ENCODE measurements at regions not wholly inside any gene's neighbourhood (a gene's known extent, or its start where the extent isn't known, plus 50 kb on each side); places are given as distances from the start of the nearest gene placed in this dataset.

DNA sequence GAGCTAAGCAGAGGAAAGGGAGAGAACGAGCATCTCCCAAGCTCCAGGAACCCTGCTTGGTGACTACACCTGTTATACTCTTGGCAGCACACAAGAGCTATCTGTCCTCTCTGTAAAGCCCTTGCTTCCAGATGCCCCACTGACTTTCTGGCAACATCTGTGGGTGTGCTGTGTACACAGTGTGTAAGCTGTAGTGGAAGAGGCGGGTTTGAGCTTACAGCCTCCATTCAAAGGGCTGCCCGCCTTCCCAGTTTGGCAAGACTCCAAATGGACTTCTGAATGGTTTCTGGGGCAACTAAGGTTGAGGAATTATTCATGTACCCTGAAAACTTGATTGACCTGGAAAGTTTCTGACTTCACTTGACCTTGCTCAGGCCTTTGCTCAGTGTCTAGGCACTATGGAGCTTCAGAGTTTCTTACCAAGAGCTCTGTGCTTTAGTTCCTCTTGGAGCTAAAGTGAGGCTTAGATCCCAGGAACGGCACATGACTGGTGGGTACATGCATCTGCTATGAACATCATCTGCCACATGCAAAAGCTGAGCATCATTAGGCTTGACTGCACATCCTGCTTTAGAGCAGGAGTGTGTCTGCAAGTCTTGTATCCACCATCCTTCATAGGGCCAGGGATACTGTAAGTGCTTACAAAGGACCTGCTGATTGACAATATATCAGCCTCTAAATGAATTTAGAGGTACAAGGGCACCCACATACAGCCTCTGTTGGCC lies 290.9 kb upstream of the SIX2 start:
- DNase-seq: no peak

DNA sequence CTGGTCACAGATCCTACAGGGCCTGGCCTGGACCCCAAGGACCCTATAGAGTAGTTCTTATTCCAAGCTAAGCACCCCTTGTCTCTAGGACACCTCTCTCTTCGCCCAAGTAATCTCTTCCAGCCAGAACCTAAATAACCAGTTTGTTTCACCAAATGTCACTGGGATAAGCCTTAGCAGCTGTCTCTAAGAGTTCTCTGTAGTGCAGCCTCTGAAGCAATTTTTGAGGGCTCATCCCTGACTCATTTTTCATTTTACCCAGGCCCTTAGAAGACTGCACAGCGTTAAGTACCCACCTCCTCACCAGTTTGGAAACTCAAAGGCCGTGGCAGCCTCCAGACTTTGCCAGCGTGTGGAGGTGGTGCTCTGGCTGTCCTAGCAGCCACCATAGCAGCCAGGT lies 290.1 kb upstream of the SIX2 start:
- DNase-seq: no peak

DNA sequence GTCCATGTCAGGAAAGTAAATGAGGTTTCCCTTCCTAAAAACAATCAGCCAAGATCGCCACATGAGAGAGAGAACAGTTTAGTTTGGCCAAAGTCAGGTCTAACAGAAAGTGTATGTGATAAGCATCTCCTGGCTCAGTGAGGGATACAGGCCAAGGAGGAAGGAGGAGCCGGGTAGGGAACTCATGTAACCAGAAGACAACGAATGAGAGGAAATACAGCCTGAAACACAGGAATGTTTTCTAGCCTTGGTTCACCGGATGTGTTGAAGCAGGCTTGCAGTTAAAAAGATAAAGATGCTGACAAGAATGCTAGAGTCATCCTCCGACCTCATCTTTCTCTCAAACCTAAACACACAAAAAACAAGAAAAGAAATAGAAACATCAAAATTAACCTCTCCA lies 283.9 kb upstream of the SIX2 start:
- no peak for DNase-seq

DNA sequence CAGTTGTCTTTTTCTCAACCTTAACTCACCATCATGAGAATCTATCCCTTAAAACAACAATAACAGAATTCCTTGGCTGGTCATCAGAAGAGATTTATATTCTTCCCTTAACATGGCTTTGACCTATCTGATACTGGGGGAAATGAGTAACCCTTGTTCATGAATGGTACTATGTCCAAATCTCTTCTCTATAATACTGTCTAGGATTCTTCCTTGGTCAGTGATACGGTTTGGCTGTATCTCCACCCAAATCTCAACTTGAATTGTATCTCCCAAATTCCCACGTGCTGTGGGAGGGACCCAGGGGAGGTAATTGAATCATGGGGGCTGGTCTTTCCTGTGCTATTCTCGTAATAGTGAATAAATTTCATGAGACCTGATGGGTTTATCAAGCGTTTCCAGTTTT lies 282.0 kb upstream of the SIX2 start:
- DNase-seq: no peak

DNA sequence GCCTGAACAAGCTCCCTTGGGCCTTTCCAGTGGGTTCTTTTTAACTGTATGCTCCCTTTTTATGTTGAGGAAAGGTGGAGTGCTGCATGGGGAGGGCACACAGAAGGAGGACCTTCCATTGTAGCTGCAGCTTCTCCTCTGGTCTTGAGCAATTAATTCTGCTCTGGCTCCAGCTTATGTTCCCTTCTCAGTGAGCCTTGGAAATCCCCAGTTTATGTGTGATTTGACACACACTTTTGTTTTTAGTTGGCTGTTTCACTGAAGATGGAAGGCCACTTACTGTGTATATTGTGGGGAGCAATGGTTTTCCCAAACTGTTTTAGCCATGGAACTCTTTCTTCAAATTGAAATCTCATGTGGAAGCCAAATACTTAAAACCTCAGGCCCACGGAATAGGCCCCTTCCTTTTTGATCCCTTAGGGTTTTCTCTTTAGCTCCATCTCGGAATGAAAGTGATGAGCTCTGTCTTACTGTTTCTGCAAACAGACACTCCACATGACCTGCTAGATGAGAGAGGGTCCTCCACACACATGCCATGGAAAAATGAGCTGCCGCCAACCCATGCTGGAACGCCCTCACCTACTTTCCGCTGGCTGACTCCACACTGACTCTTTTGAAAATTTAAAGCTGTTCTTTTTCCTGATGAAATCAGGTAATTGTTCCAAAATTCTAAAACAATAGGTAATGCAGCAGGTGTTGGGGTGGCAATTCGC lies 280.9 kb upstream of the SIX2 start:
- no peak for DNase-seq

DNA sequence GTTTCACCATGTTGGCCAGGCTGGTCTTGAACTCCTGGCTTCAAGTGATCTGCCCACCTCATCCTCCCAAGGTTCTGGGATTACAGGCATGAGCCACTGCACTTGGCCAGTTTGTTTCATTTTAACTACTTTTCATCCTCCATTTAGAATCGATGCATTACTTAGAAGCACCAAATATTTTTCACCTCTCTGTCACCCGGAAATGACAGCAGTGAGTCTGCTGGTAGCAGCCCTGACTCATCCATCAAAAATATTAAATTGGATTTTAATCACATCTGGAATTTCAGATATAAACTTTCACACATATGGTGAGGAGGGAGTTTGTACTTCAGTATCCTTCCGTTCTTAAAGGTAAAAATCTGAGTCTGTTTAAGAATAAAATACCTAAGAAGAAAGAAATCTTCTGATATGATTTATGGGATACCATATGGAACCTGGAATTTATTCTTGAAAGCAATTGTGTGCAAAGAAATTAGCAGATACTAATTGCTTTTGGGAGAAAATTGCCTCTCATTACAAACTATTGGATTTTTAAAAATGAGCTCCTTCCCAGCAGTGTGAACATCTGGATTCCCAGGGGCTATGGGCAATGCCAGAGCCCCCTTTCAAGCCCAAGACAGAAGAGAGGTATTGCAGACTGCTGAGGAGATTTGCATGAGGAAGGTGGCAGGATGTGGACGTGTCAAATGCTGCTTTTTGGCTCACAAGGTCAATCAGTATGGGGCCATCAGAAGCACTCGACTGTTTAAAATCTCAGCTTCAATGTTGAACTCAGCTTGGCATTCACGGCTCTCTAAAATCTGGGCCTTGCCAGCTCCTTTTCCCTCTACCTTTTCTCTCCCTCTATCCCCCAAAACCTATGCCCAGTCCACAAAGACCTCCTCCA lies 279.5 kb upstream of the SIX2 start:
- DNase-seq: no peak

DNA sequence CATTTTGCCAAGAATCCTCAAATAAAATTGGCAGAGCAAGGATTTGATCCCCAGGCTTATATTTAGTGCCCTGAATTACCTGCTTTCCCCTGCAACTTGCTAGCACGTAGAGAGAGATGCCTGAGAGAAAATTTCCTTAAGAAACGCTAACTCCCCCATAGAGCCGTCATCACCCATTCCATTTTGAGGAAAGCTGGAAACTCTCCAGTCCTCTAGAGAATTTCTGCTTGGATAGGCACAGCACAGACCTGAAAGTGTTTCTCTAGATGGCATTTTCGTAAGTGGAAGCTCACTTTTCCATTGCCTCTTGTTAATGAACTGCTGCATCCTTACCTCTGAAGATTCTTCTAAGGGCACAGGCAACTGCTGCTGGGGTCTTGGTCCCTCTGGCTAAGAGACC lies 277.8 kb upstream of the SIX2 start:
- no peak for DNase-seq

DNA sequence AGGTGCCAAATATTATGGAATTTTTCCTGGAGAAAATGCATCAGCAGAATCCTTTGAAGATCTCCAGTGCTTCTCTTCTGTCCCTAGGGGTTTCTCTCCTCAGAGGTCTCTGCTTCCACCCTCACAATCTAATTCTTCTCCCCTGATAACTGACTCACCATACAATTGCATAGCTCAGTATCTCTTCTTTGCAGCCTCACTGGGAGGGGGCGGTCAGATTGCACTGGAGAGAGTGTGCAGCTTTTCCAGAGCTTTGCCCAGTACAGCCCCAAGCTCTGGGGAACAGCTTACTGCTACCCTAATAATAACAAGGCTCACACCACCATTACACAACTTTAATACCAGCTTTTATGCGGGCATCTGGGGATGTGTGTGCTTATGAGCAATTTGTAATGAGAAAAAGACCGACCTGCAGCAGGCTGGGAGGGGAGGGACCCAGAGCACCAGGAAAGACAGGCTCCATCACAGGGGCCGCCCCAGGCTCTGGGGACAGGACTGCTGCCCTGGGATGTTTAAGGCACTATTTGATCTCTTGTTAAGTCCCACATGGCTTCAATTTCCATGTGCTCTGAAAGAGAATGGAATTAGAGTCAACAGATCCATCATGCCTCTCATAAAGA lies 276.6 kb upstream of the SIX2 start:
- DNase-seq: no peak

DNA sequence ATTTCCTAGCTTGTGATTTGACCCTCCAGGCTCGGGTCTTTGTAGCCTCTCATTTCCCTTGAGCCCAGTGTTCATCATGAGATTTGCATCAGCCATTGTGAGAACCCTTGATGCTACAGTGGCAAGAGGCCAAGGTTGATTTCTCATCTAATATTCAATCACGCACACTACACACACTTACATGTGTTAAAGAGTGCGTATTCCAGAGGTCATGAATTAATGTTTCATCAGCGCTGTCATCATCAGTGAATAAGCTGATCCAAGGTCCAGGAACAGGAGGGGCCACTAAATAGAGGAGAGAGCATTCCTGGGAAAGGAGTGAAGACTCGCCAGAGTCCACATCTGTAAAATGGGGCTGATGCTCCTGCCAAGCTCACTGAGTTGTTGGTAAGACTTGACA lies 276.1 kb upstream of the SIX2 start:
- DNase-seq: no peak

DNA sequence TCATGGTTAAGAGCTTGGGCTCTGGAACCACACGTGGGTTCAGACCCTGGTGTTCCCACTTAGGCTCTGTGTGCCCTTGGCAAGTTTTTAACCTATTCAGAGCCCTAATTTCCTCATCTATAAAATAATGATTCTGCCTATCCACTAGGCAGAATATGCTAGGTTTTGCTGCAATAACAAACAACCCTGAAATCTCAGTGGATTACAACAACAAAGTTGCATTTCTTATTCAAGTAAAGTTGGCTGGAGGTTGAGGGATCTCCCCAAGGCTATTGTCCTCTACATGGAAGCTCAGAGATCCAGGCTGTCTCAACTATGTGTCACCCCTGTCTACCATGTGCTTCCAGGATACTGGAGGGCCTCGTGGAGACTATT lies 275.4 kb upstream of the SIX2 start:
- no peak for DNase-seq

DNA sequence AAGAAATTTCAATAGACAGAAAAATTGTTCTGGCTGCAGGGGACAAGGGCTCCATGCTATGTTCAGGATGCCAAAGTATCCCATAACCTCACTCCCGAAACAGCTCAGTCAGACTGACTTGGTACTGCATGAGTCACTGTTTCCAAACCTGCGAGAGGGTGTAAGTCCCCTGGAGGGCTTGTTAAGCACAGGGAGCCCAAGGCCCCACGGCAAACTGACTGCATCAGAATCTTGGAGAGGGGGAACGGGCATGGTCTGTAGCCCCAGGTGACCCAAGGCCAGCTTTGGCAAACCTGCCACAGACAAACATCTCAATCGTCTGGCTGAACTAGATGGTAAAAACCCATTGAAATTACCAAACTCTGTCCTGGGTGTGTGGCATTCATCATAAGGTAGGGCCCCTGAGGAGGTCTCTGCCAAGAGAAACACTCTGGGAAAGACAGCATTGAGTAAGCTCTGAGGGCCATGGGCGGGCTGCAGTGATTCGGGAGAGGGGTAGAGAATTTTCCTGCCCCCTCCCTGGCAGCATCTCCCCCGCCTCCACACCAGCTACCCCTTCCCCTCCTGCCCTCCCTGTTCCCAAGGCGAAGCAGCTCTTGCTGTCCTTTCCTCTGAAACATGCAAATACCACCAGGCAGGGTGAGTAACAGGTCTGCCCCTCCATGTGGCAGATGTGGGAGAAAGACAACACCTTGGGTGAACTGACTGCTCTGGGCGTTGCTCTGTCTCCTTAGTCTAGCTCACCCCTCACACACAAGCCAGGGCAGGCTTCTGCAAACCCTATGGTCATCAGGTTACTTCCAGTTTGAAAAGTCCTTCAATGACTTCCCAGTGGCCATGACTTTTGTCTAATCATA lies 274.7 kb upstream of the SIX2 start:
- no peak for DNase-seq

DNA sequence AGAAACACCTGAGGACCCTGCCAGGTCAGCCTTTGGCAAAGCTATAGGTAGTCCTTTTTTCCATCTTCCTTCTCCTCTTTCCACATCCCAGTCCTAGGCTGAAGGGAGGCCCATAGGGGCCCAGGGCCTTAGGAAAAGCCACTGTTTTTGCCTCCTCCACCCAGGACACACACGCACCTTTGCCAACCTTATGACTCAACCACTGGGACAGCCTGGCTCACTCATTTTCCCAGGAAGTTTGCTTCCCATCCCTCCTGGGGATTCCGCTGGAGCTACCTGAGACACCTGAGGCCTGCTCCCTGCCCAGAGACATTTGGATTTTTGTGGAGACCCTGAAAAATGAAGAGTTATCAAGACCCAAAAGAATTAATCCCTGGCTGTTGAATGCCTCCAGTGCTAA lies 273.4 kb upstream of the SIX2 start:
- DNase-seq: no peak

DNA sequence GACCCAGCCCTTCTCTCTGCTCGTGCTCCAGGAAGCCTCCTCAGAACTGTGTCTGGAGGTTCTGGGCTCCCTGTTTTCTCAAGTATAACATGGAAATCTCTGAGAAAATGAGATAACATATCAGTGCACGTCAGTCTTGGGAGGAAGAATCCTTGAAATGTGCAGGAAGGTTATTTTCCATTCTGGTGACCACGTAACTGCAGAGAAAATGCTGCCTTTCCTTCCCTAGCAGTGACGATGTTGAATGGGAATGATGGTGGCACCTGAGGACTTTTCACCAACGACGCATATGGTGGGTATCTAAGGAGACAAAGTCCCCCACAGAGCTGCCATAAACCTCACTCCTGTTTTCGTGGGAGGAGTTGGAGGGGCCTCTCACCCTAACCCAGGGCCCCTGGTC lies 272.1 kb upstream of the SIX2 start:
- no peak for DNase-seq

DNA sequence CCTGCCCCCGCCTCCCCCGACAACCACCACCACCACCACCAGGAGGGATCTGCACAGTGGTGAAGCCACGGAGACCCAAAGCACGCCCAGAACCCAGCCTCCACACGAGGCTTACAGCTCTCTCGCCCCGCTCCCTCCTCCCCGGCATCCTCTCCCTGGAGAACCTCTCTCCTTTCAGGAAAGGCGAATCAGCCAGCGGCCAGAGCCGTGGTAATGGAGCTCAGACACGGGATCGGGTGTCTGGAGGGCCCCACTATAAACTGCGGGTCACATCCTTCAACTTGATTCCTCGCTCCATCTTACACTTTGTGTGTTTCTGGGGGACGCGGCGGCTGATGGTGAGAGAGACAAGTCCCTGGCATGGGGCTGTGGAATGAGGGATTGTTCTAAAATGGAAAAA lies 271.5 kb upstream of the SIX2 start:
- DNase-seq: no peak

DNA sequence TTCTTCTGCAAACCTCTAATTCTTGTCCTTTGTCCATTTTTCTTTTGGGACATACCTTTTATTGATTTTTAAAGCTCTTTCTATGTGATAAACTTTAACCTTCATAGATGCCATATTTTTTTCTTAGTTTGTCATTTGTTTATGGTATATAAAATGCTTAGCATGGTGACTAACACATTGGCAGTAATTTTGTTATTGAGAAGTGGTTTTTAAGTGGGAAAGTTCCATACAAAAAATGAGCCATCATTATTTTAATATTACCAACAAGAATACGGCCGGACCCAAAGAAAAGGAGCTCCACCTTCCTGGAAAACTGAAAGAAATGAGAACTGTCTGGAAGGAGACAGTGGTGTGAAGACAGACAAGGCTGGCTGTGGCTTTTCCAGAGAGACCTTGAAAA lies 270.1 kb upstream of the SIX2 start:
- DNase-seq: no peak

DNA sequence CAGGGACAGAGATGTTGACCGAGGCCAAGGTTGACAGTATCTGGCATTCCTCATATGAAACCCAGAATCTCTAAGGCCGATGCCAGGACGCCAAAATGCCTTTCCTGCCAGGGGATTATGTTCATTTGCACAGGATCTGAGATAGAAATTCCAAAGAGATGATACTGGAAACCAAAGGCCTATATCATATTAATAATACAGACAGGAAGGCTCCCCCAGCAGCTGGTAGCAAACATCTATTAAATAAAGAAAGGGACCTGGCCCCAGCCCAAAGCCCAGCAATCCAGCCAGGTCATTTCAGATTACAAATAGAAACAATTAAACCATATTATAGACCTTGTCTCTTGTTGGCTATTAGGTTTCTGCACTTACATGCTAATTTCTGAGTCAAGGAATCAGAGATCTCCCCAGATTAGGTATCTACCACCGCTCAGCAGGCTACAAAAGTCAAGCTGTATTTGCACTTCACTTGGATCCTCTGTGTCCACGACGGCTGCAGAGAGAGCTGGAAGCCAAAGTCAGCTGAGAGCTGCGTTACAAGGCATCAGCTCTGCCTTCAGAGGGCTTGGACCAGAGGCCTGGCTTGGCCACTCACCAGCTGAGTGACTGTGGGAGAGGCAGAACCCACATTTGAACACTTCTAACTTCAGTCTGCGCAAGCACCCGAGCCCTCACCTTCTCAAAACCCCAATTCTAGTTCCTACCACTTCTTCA lies 269.3 kb upstream of the SIX2 start:
- DNase-seq: no peak

DNA sequence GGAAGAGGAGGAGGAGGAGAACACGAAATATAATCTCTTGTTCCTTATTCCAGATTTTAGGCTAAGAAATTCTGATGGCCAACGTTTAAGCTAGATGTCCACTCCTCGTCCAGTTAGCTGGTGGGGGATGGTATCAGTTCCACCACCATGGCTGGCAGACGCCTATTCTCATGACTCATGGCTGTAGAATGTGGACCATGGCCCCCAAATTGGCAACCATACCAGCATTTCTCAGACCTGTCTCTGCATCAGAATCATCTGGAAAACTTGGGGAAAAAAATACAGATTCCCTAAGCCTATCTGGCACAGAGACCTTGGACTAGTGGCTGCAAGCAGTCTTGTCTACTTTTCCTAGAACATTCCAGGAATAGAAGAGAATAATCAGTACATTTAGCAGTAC lies 267.7 kb upstream of the SIX2 start:
- no peak for DNase-seq

DNA sequence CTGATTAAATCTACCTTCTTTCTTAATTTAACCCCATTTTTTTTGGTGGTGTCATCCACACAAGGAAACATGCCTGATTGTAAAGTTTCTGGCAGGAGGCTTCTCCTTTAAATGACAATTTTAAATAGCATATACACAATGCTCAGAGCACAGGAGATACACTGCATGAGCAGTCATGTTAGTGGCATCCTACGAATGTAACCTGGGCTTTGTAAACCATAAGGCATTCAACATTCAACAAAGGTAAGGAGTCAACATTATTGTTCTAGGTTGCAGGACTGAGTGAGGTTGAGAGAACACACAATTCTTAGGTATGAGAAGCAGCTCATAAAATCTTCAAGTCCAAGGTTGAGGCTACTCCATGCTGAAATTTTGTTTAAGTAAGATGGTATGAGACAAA lies 266.6 kb upstream of the SIX2 start:
- DNase-seq: no peak

DNA sequence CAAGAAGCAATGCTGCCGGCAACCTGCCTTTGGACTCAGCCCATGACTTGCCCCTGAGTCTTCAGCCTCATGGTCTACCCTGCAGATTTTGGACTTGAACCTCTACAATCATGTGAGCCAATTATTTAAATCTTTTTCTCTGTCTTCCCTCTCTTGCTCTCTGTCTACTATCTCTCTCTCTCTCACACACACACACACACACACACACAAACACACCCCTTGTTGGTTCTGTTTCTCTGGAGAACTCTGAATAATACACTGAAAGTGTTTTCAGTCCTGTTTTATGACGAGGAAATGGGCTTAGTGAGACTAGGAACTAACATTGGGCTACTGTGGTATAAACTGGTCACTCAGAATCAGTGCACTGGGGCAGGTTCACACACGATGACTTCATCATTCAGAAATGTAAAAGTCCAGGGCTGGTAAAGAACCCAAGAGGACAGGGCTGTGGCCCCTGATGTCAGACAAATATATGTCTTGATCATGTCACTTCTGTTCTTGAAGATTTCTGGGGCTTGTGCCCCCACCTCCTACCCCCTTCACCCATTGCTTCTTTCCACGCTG lies 266.1 kb upstream of the SIX2 start:
- no peak for DNase-seq

DNA sequence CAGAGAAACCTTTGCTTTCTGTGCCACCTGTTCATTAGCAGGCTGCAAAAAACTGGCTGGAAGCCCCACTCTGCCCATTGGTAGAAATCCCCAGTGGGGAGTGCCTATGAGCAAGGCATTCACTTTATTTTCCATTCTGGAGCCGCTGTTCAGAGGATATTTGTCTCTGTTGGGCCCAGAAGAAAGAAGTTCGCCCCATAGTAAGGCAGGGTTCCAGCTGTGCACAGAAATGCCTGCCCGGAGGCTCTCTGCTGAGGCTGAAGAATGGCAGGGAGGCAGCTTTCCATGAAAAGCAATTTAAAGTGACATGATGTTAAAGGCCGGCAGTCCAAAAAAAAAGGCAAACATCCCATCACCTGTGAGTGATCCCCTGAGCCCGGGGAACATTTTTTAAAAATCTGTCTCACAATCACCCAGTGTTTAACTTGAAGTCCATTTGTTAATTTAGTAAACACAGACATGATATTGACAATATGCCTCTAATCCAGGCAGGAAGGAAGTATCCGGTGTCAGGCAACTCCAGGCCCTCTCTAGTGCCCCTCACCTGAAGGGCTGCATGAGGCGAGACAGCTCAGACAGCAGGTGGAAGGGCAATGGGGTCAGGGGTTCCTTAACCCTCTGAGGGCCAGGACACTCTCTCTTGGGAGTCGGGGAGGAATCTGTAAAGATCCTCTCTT lies 265.1 kb upstream of the SIX2 start:
- DNase-seq: peak; percentile 37

Measured in midbrain (tissue), 1 donor.